Natural killer cell (primary cell): ENCODE measurements at regions not wholly inside any gene's neighbourhood (a gene's known extent, or its start where the extent isn't known, plus 50 kb on each side); places are given as distances from the start of the nearest gene placed in this dataset.
A peak's percentile ranks its signal among the peaks of the same experiment; 100 is the strongest.
"Not testable (repeated sequence)": the region's sequence is repeated elsewhere in the genome, so short reads cannot be mapped to it uniquely, and the experiment has no call there.

Source experiments
- ATAC-seq, 3 donors: fragments of 150-1000 bp in 2 of 3; fragments of 200-7000 bp in 1 of 3; cut with Tn5 transposase; 1 replicate in 1 of 3; 2 replicates in 2 of 3; pipeline ENCODE4 v1.10.0; 2021; ENCODE audit warnings: mild to moderate bottlenecking in 2 of 3, moderate library complexity in 2 of 3
- DNase-seq, 2 donors: peaks; one replicate each; pipeline versions ENCODE4 v3.0.0 to v3.0.0-alpha.2; 2013 to 2021; ENCODE audit warnings: mixed read lengths in 1 of 2
- H3K27ac ChIP-seq: one replicate; pipeline ENCODE4 v1.5.1; 2013; ENCODE audit warnings: mild to moderate bottlenecking, low read length
- H3K27me3 ChIP-seq: one replicate; pipeline ENCODE4 v1.6.1; 2013; ENCODE audit warnings: low read length; ENCODE audit not compliant: control insufficient read depth, insufficient read depth
- H3K36me3 ChIP-seq: one replicate; pipeline ENCODE4 v1.6.1; 2013; ENCODE audit warnings: low read length; ENCODE audit not compliant: control insufficient read depth, insufficient read depth
- H3K4me1 ChIP-seq: one replicate; pipeline ENCODE4 v1.6.1; 2013; ENCODE audit warnings: low read length; ENCODE audit not compliant: control insufficient read depth, insufficient read depth
- H3K4me3 ChIP-seq: one replicate; pipeline ENCODE4 v1.5.1; 2013; ENCODE audit warnings: low read length
- H3K9me3 ChIP-seq: one replicate; pipeline ENCODE4 v1.6.1; 2013; ENCODE audit warnings: low read length; ENCODE audit not compliant: control insufficient read depth, insufficient read depth
- H3K27ac Mint-ChIP-seq, 2 donors: one replicate each; pipeline ENCODE4 v1.8.0; 2022; ENCODE audit warnings: mild to moderate bottlenecking in 2 of 2, mixed read lengths in 2 of 2, moderate library complexity in 1 of 2
- H3K27me3 Mint-ChIP-seq, 2 donors: one replicate each; pipeline ENCODE4 v1.8.0; 2022; ENCODE audit warnings: low read depth in 2 of 2, mixed read lengths in 2 of 2
- H3K36me3 Mint-ChIP-seq: one replicate; pipeline ENCODE4 v1.8.0; 2022; ENCODE audit warnings: mixed read lengths
- H3K4me1 Mint-ChIP-seq, 2 donors: one replicate each; pipeline ENCODE4 v1.8.0; 2022; ENCODE audit warnings: mixed read lengths in 2 of 2
- H3K4me3 Mint-ChIP-seq: one replicate; pipeline ENCODE4 v1.8.0; 2022; ENCODE audit warnings: mild to moderate bottlenecking, moderate library complexity, mixed read lengths
- H3K9me3 Mint-ChIP-seq, 2 donors: one replicate each; pipeline ENCODE4 v1.8.0; 2022; ENCODE audit warnings: mixed read lengths in 2 of 2
- CTCF ChIP-seq: fragments of 200-600 bp; IDR thresholded peaks from one replicate; pipeline ENCODE4 v1.8.0; 2022; ENCODE audit warnings: antibody characterized with exemption
- WGBS: methylation state at CpG from one replicate; pipeline ENCODE4 v1.1.7; 2013; ENCODE audit warnings: missing lambda C conversion rate; ENCODE audit not compliant: insufficient coverage; 5-methylcytosine and 5-hydroxymethylcytosine counted together
- intact Hi-C: fragments of 100-400 bp; cut with micrococcal nuclease; formaldehyde crosslinking; loops from one replicate; pipeline ENCODE4 v1.14.2; 2022

GRCh38 chr21:17128132-17128531, 384.7 kb upstream of the CXADR start:
- Mint-ChIP-seq H3K27ac (no peak overlapping the region), H3K4me1 (no peaks in the 10 kb centered on the region), H3K9me3 (peaks cover 6 to 11% of the 10 kb centered on the region in 2 donors), H3K27me3 (no peaks in the 10 kb centered on the region), H3K36me3 (peaks cover 7% of the 10 kb centered on the region), H3K4me3 (no peak overlapping the region)
- no peak for DNase-seq
- no peak for TF ChIP-seq CTCF
- Histone ChIP-seq H3K4me1 (no peaks in the 10 kb centered on the region), H3K9me3 (peaks cover 17% of the 10 kb centered on the region), H3K27me3 (no peaks in the 10 kb centered on the region), H3K27ac (no peak overlapping the region), H3K36me3 (no peaks in the 10 kb centered on the region), H3K4me3 (no peak overlapping the region)
- 76% methylated on average over 5 of the region's 5 CpGs for whole genome bisulfite sequencing
- no peak for ATAC-seq
- intact Hi-C loops, result no loop called here

- intact Hi-C loops, result not testable (repeated sequence)
- H3K27ac Mint-ChIP-seq, result peak overlapping the region in 1 of 2 donors; percentile 71
These were observed 373.7 kb upstream of the CXADR start for GRCh38 chr21:17139159-17139558.

GRCh38 chr21:17139696-17140095, 373.1 kb upstream of the CXADR start:
- ATAC-seq (no peak), DNase-seq (peak in 1 of 2 donors; percentile 3)
- Mint-ChIP-seq H3K4me3 (peak overlapping the region; percentile 79), H3K36me3 (peaks cover 13% of the 10 kb centered on the region), H3K4me1 (peaks cover 0 to 13% of the 10 kb centered on the region in 2 donors), H3K27me3 (no peaks in the 10 kb centered on the region), H3K9me3 (peaks cover 15 to 18% of the 10 kb centered on the region in 2 donors), H3K27ac (peak overlapping the region; percentile 41 to 61)
- H3K9me3 ChIP-seq, result peaks cover 3% of the 10 kb centered on the region
- intact Hi-C loops, result no loop called here
- no peaks in the 10 kb centered on the region for H3K27me3 ChIP-seq
- no peaks in the 10 kb centered on the region for H3K4me1 ChIP-seq
- no peaks in the 10 kb centered on the region for H3K36me3 ChIP-seq
- 58% methylated on average over 4 of the region's 5 CpGs for WGBS
- no peak overlapping the region for H3K4me3 ChIP-seq
- no peak overlapping the region for H3K27ac ChIP-seq
- no peak for TF ChIP-seq CTCF

More at GRCh38 chr21:17139159-17139558, 373.7 kb upstream of the CXADR start:
- 62% methylated on average over 3 of the region's 3 CpGs for WGBS
- H3K4me3 Mint-ChIP-seq, result peak overlapping the region; percentile 82
- peaks cover 15 to 18% of the 10 kb centered on the region in 2 donors for H3K9me3 Mint-ChIP-seq
- peaks cover 0 to 13% of the 10 kb centered on the region in 2 donors for H3K4me1 Mint-ChIP-seq
- not testable (repeated sequence) for H3K27me3 Mint-ChIP-seq, H3K27ac ChIP-seq, H3K4me3 ChIP-seq, ATAC-seq, H3K36me3 ChIP-seq, DNase-seq, H3K4me1 ChIP-seq, H3K9me3 ChIP-seq, H3K27me3 ChIP-seq
- H3K36me3 Mint-ChIP-seq, result peaks cover 13% of the 10 kb centered on the region

- peaks cover 19 to 28% of the 10 kb centered on the region in 2 donors for H3K9me3 Mint-ChIP-seq
- H3K4me3 Mint-ChIP-seq, result no peak overlapping the region
- H3K4me3 ChIP-seq, result no peak overlapping the region
- ATAC-seq (no peak), DNase-seq (no peak)
- peaks cover 8% of the 10 kb centered on the region for H3K36me3 Mint-ChIP-seq
- intact Hi-C loops, result no loop called here
- H3K9me3 ChIP-seq, result peaks cover 1% of the 10 kb centered on the region
- WGBS, result 83% methylated on average over 3 of the region's 5 CpGs
- H3K27ac Mint-ChIP-seq, result no peak overlapping the region
- H3K27me3 ChIP-seq, result no peaks in the 10 kb centered on the region
- H3K27me3 Mint-ChIP-seq, result no peaks in the 10 kb centered on the region
- no peaks in the 10 kb centered on the region for H3K4me1 Mint-ChIP-seq
- no peak overlapping the region for H3K27ac ChIP-seq
- no peak for TF ChIP-seq CTCF
- no peaks in the 10 kb centered on the region for H3K4me1 ChIP-seq
- no peaks in the 10 kb centered on the region for H3K36me3 ChIP-seq
These were observed 366.4 kb upstream of the CXADR start for GRCh38 chr21:17146426-17146825.
